ENCODE measurements at regions not wholly inside any gene's neighbourhood (a gene's known extent, or its start where the extent isn't known, plus 50 kb on each side); places are given as distances from the start of the nearest gene placed in this dataset.

DNA sequence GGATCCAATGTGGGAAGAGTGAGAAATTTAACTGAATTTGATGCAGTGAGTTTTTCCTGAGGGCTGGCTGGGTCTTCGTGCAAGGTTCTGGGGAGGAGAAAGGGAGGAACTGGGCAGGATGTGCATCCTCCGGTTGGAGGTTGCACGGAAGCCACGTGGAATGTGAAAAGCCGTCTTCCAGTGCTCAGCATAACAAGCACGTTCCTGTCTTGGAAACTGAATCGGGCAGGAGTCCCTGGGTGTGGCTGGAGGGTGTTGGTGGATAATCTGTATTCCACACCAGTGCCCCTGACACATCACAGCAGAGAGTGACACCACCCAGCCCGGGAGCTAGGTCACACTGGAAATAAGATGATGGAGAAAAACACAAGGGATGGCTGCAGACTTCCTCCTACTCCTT, 154.3 kb downstream of the C5orf15 start:
- TF ChIP-seq, protein P1, sequence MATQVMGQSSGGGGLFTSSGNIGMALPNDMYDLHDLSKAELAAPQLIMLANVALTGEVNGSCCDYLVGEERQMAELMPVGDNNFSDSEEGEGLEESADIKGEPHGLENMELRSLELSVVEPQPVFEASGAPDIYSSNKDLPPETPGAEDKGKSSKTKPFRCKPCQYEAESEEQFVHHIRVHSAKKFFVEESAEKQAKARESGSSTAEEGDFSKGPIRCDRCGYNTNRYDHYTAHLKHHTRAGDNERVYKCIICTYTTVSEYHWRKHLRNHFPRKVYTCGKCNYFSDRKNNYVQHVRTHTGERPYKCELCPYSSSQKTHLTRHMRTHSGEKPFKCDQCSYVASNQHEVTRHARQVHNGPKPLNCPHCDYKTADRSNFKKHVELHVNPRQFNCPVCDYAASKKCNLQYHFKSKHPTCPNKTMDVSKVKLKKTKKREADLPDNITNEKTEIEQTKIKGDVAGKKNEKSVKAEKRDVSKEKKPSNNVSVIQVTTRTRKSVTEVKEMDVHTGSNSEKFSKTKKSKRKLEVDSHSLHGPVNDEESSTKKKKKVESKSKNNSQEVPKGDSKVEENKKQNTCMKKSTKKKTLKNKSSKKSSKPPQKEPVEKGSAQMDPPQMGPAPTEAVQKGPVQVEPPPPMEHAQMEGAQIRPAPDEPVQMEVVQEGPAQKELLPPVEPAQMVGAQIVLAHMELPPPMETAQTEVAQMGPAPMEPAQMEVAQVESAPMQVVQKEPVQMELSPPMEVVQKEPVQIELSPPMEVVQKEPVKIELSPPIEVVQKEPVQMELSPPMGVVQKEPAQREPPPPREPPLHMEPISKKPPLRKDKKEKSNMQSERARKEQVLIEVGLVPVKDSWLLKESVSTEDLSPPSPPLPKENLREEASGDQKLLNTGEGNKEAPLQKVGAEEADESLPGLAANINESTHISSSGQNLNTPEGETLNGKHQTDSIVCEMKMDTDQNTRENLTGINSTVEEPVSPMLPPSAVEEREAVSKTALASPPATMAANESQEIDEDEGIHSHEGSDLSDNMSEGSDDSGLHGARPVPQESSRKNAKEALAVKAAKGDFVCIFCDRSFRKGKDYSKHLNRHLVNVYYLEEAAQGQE (IDR thresholded peaks at IDR 0.05; ENCODE audit: insufficient replicate concordance, low read depth) = no peak
- TF ChIP-seq SPI1 (IDR thresholded peaks at IDR 0.05; ENCODE audit: borderline replicate concordance, low read depth) = no peak
- TF ChIP-seq, protein P2, sequence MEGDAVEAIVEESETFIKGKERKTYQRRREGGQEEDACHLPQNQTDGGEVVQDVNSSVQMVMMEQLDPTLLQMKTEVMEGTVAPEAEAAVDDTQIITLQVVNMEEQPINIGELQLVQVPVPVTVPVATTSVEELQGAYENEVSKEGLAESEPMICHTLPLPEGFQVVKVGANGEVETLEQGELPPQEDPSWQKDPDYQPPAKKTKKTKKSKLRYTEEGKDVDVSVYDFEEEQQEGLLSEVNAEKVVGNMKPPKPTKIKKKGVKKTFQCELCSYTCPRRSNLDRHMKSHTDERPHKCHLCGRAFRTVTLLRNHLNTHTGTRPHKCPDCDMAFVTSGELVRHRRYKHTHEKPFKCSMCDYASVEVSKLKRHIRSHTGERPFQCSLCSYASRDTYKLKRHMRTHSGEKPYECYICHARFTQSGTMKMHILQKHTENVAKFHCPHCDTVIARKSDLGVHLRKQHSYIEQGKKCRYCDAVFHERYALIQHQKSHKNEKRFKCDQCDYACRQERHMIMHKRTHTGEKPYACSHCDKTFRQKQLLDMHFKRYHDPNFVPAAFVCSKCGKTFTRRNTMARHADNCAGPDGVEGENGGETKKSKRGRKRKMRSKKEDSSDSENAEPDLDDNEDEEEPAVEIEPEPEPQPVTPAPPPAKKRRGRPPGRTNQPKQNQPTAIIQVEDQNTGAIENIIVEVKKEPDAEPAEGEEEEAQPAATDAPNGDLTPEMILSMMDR (IDR thresholded peaks at IDR 0.05; ENCODE audit: insufficient read depth, low read length) = no peak
- no peak for TF ChIP-seq POLR2AphosphoS5 (IDR thresholded peaks at IDR 0.05; ENCODE audit: low read depth)
- TF ChIP-seq GABPA (IDR thresholded peaks at IDR 0.05; ENCODE audit: low read depth) = no peak
- Histone ChIP-seq H3K27ac (replicated peaks) (no peak overlapping the region), H3K27me3 (ENCODE audit: insufficient read depth, poor library complexity, severe bottlenecking) (no peaks in the 10 kb centered on the region), H3K4me3 (replicated peaks; ENCODE audit: insufficient read depth, low read length) (no peak overlapping the region)
- no peak for DNase-seq (ENCODE audit: low read depth in 1 of 2, low spot score in 1 of 2)

DNA sequence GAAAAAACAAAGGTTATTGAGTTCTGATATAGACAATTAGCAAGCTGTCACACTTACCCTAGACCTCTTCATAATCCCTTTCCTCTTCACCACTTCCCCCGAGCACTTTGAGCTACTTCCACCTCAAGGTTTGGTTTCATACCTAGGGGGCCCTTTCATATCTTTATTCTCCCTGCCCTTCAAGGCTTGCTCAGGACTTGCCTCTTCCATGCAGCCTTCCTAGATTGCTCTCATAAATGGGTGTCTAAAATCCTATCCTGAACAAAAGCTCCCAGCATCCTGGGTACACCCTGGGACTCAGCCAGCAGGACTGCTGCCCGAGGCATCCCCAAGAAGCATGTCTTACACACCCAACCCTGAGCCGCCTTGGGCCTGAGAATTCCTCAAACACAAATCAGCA, 157.3 kb downstream of the C5orf15 start:
- TF ChIP-seq SPI1 (IDR thresholded peaks at IDR 0.05; ENCODE audit: borderline replicate concordance, low read depth) = no peak
- TF ChIP-seq, protein P2 (IDR thresholded peaks at IDR 0.05; ENCODE audit: insufficient read depth, low read length) = no peak
- TF ChIP-seq GABPA (IDR thresholded peaks at IDR 0.05; ENCODE audit: low read depth) = no peak
- TF ChIP-seq POLR2AphosphoS5 (IDR thresholded peaks at IDR 0.05; ENCODE audit: low read depth) = no peak
- TF ChIP-seq, protein P1 (IDR thresholded peaks at IDR 0.05; ENCODE audit: insufficient replicate concordance, low read depth) = no peak
- Histone ChIP-seq H3K27me3 (ENCODE audit: insufficient read depth, poor library complexity, severe bottlenecking) (no peaks in the 10 kb centered on the region), H3K4me3 (replicated peaks; ENCODE audit: insufficient read depth, low read length) (no peak overlapping the region), H3K27ac (replicated peaks) (no peak overlapping the region)
- DNase-seq (ENCODE audit: low read depth in 1 of 2, low spot score in 1 of 2) = no peak

DNA sequence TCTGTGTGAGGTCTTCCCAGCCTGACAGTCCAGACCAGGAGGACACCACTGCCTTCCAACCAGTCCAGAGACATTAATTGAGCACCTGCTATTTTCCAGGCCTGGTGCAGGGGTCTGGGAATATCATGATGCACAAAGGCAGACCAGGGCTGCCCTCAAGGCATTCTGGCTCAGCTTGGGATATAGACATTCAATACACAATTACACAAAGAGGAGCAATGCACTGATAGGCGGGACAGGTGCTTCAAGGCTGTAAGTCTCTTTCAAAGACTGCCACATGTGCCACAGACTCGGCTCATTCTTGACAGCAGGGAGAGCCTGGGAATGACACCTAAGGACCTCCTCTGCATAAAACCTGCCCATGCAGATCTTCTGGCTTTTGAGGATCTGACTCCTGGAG, 158.6 kb downstream of the C5orf15 start:
- TF ChIP-seq GABPA (IDR thresholded peaks at IDR 0.05; ENCODE audit: low read depth) = no peak
- TF ChIP-seq SPI1 (IDR thresholded peaks at IDR 0.05; ENCODE audit: borderline replicate concordance, low read depth) = no peak
- TF ChIP-seq, protein P1 (IDR thresholded peaks at IDR 0.05; ENCODE audit: insufficient replicate concordance, low read depth) = no peak
- TF ChIP-seq, protein P2 (IDR thresholded peaks at IDR 0.05; ENCODE audit: insufficient read depth, low read length) = no peak
- TF ChIP-seq POLR2AphosphoS5 (IDR thresholded peaks at IDR 0.05; ENCODE audit: low read depth) = no peak
- DNase-seq (ENCODE audit: low read depth in 1 of 2, low spot score in 1 of 2) = no peak
- H3K27ac ChIP-seq (replicated peaks) = no peak overlapping the region
- no peak overlapping the region for H3K4me3 ChIP-seq (replicated peaks; ENCODE audit: insufficient read depth, low read length)
- H3K27me3 ChIP-seq (ENCODE audit: insufficient read depth, poor library complexity, severe bottlenecking) = no peaks in the 10 kb centered on the region

Data from HL-60 (cell line).